Panc1 (cell line): ENCODE measurements at regions not wholly inside any gene's neighbourhood (a gene's known extent, or its start where the extent isn't known, plus 50 kb on each side); places are given as distances from the start of the nearest gene placed in this dataset.

Source experiments
- POLR2AphosphoS5 ChIP-seq: IDR thresholded peaks from 2 replicates; pipeline ENCODE4 v1.6.1; 2012; ENCODE audit warnings: mild to moderate bottlenecking, low read depth, low read length, moderate library complexity
- TF ChIP-seq, protein P1 (sequence below): fragments of 450-650 bp; IDR thresholded peaks from 2 replicates; pipeline ENCODE4 v1.5.1; 2017; ENCODE audit warnings: mild to moderate bottlenecking

DNA sequence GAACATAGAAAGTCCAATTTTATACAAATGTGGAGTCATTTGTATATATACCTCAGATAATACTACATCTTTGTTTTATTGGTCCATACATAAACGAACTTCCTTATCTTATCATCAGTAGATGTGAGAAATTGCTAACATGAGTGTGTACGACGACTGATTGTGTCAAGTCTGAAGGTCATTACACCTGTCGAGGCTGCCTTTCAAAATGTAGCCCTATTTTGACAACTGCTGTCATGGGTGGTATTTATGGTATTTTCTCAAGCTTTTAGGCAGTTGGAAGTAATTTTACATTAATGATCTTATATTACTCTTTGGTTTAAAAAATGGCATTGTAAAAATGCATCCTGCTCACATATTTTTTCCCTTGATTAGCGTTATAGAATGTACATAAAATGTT lies 183.7 kb upstream of the DNAJC19 start:
- TF ChIP-seq POLR2AphosphoS5, result no peak
- TF ChIP-seq, protein P1, sequence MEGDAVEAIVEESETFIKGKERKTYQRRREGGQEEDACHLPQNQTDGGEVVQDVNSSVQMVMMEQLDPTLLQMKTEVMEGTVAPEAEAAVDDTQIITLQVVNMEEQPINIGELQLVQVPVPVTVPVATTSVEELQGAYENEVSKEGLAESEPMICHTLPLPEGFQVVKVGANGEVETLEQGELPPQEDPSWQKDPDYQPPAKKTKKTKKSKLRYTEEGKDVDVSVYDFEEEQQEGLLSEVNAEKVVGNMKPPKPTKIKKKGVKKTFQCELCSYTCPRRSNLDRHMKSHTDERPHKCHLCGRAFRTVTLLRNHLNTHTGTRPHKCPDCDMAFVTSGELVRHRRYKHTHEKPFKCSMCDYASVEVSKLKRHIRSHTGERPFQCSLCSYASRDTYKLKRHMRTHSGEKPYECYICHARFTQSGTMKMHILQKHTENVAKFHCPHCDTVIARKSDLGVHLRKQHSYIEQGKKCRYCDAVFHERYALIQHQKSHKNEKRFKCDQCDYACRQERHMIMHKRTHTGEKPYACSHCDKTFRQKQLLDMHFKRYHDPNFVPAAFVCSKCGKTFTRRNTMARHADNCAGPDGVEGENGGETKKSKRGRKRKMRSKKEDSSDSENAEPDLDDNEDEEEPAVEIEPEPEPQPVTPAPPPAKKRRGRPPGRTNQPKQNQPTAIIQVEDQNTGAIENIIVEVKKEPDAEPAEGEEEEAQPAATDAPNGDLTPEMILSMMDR, result no peak
